Vagina (tissue), 2 donors: ENCODE measurements at regions not wholly inside any gene's neighbourhood (a gene's known extent, or its start where the extent isn't known, plus 50 kb on each side); places are given as distances from the start of the nearest gene placed in this dataset.

Source experiments
- POLR2A ChIP-seq, 2 donors: fragments of 450-650 bp; IDR thresholded peaks; one replicate each; pipeline ENCODE4 v1.6.1; 2017; ENCODE audit warnings: antibody characterized with exemption in 2 of 2, mild to moderate bottlenecking in 2 of 2, moderate library complexity in 2 of 2
- POLR2AphosphoS5 ChIP-seq, 2 donors: sonication (generic); formaldehyde crosslinking; IDR thresholded peaks; one replicate each; pipeline ENCODE4 v1.9.0; 2017; ENCODE audit warnings: antibody characterized with exemption in 2 of 2, mild to moderate bottlenecking in 2 of 2, low read depth in 1 of 2; ENCODE audit not compliant: insufficient read depth in 1 of 2
- TF ChIP-seq, protein P1 (sequence below), 3 experiments: fragments of 450-650 bp in 2 of 3; fragments of 200-600 bp in 1 of 3; sonication (generic) in 1 of 3; IDR thresholded peaks; one replicate each; pipeline ENCODE4 v1.5.1; 2017 to 2019; ENCODE audit warnings: antibody characterized with exemption in 3 of 3, mild to moderate bottlenecking in 2 of 3, moderate library complexity in 2 of 3

DNA sequence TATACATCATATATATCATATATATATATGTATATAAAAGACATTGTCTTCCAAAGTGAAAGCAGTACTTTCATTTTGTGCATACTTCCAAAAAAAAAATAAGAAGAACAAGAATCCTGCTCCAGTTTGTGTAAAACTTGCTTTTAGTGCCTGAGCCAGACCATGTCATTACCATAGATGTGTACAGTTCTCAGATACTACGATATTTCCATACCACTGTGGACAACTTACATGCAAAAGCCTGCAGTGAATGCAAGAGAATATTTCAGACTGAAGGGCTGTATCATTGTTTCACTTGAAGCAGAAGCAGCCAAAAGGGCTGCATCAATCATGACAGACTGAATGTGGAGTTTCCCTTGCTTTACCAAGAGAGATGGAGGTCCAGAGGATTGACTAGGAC lies 72.6 kb upstream of the CYLC2 start:
- TF ChIP-seq POLR2A (IDR thresholded peaks at IDR 0.05) (no peak), POLR2AphosphoS5 (IDR thresholded peaks at IDR 0.05; ENCODE audit: insufficient read depth in 1 of 2, low read depth in 1 of 2) (no peak)
- TF ChIP-seq, protein P1, sequence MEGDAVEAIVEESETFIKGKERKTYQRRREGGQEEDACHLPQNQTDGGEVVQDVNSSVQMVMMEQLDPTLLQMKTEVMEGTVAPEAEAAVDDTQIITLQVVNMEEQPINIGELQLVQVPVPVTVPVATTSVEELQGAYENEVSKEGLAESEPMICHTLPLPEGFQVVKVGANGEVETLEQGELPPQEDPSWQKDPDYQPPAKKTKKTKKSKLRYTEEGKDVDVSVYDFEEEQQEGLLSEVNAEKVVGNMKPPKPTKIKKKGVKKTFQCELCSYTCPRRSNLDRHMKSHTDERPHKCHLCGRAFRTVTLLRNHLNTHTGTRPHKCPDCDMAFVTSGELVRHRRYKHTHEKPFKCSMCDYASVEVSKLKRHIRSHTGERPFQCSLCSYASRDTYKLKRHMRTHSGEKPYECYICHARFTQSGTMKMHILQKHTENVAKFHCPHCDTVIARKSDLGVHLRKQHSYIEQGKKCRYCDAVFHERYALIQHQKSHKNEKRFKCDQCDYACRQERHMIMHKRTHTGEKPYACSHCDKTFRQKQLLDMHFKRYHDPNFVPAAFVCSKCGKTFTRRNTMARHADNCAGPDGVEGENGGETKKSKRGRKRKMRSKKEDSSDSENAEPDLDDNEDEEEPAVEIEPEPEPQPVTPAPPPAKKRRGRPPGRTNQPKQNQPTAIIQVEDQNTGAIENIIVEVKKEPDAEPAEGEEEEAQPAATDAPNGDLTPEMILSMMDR (IDR thresholded peaks at IDR 0.05): no peak
